H1 (cell line): ENCODE measurements at regions not wholly inside any gene's neighbourhood (a gene's known extent, or its start where the extent isn't known, plus 50 kb on each side); places are given as distances from the start of the nearest gene placed in this dataset.

Experiments used
- E2F6 ChIP-seq: IDR thresholded peaks from 2 replicates; pipeline ENCODE4 v1.6.1; 2012; ENCODE audit warnings: inconsistent platforms
- RFX5 ChIP-seq: IDR thresholded peaks from 2 replicates; pipeline ENCODE4 v1.6.1; 2011; ENCODE audit warnings: low read depth, low read length, improper control_type of control experiment, borderline replicate concordance
- ZNF274 ChIP-seq: IDR thresholded peaks from 2 replicates; pipeline ENCODE4 v1.7.0; 2012; ENCODE audit warnings: low read length, borderline replicate concordance; ENCODE audit errors: extremely low read depth

- no peak for TF ChIP-seq ZNF274
- no peak for TF ChIP-seq E2F6
- TF ChIP-seq RFX5, result no peak
Observed at GRCh38 chr9:120107138-120107537, 472.8 kb downstream of the CDK5RAP2 start.
